Fibroblast of the aortic adventitia (primary cell): ENCODE measurements at regions not wholly inside any gene's neighbourhood (a gene's known extent, or its start where the extent isn't known, plus 50 kb on each side); places are given as distances from the start of the nearest gene placed in this dataset.
"Not testable (repeated sequence)": the region's sequence is repeated elsewhere in the genome, so short reads cannot be mapped to it uniquely, and the experiment has no call there.

Source experiments
- DNase-seq: peaks from one replicate; pipeline ENCODE4 v3.0.0-alpha.2; 2010; ENCODE audit warnings: low read depth
- H3K4me3 ChIP-seq: 2 replicates; pipeline ENCODE4 v1.5.1; 2011; ENCODE audit warnings: low read depth, mild to moderate bottlenecking, control low read depth, low read length, moderate library complexity
- TF ChIP-seq, protein P1 (sequence below): IDR thresholded peaks from 2 replicates; pipeline ENCODE4 v1.5.1; 2011; ENCODE audit warnings: mild to moderate bottlenecking, low read length, control low read depth, inconsistent platforms; ENCODE audit not compliant: insufficient read depth

DNA sequence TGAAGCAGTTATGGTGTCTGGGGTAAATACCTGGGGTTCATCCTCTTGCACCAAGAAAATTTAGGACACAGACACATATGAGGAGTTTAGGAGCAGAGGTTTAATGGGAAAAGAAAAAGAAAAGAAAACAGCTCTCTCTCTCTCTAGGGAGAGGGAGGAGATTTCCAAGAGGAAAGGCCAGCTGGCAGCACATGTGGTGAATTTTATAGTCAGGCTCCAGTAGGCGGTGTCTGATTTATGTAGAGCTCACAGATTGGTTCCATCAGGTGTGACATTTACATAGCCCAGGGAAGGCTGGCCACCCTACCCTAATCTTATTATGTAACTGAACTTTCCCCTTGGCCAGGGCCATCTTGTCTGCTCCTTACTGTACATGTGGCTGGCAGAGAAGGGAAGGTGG is 297.5 kb upstream of the RGPD4 start:
- TF ChIP-seq, protein P1, sequence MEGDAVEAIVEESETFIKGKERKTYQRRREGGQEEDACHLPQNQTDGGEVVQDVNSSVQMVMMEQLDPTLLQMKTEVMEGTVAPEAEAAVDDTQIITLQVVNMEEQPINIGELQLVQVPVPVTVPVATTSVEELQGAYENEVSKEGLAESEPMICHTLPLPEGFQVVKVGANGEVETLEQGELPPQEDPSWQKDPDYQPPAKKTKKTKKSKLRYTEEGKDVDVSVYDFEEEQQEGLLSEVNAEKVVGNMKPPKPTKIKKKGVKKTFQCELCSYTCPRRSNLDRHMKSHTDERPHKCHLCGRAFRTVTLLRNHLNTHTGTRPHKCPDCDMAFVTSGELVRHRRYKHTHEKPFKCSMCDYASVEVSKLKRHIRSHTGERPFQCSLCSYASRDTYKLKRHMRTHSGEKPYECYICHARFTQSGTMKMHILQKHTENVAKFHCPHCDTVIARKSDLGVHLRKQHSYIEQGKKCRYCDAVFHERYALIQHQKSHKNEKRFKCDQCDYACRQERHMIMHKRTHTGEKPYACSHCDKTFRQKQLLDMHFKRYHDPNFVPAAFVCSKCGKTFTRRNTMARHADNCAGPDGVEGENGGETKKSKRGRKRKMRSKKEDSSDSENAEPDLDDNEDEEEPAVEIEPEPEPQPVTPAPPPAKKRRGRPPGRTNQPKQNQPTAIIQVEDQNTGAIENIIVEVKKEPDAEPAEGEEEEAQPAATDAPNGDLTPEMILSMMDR: no peak
- H3K4me3 ChIP-seq: no peak overlapping the region
- peak; percentile 10 for DNase-seq

DNA sequence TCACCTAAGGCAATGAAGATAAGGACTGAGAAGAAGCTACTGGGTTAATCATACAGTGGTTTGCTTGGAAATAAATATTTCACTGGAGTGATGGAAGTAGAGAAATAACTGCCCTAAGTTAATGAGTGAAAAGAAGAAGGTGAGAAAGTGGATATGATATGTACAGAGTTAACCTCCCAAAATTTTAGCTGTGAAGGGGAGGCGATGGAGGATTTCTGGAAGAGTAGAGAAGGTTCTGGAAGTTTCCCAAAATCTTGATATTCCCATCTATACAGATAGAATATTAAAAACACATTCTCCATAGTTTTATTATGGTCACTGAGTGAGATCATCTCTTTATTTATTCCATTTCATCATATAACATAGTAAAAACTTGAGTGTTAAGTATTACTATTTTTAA is 296.6 kb upstream of the RGPD4 start:
- no peak overlapping the region for H3K4me3 ChIP-seq
- TF ChIP-seq, protein P1: no peak
- no peak for DNase-seq

GRCh38 chr2:107534926-107535325 is 291.8 kb upstream of the RGPD4 start:
- TF ChIP-seq, protein P1: no peak
- H3K4me3 ChIP-seq: no peak overlapping the region
- DNase-seq: no peak

GRCh38 chr2:107535905-107536689 is 290.6 kb upstream of the RGPD4 start:
- not testable (repeated sequence) for H3K4me3 ChIP-seq

GRCh38 chr2:107542314-107542740 is 284.4 kb upstream of the RGPD4 start:
- no peak overlapping the region for H3K4me3 ChIP-seq
- TF ChIP-seq, protein P1: no peak
- DNase-seq: no peak

More at GRCh38 chr2:107535905-107536689, 290.6 kb upstream of the RGPD4 start:
- not testable (repeated sequence) for DNase-seq

DNA sequence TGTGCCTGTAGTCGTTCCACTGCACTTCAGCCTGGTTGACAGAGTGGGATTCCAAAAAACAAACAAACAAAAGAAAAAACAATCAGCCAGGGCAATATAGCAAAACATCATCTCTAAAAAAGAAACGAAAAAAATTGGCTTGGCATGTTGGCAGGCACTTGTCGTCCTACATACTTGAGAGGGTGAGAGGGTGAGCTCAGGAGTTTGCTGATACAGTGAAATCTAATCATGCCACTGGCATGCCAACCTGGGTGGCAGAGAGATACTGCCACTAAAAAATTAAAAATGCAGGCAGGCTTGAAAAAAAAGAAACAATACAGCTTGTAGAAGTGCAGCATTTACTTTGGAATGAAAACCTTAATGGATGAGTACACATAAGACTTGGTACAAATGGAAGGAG is 282.9 kb upstream of the RGPD4 start:
- no peak overlapping the region for H3K4me3 ChIP-seq
- TF ChIP-seq, protein P1: no peak
- DNase-seq: no peak

GRCh38 chr2:107545066-107545465 is 281.6 kb upstream of the RGPD4 start:
- DNase-seq: no peak
- no peak overlapping the region for H3K4me3 ChIP-seq
- TF ChIP-seq, protein P1: no peak
